IMR-90 (cell line): ENCODE measurements at regions not wholly inside any gene's neighbourhood (a gene's known extent, or its start where the extent isn't known, plus 50 kb on each side); places are given as distances from the start of the nearest gene placed in this dataset.
"Not testable (repeated sequence)": the region's sequence is repeated elsewhere in the genome, so short reads cannot be mapped to it uniquely, and the experiment has no call there.

Source experiments
- ATAC-seq: fragments of 200-7000 bp; cut with Tn5 transposase; 2 replicates; pipeline ENCODE4 v1.9.1; 2020; ENCODE audit warnings: low read depth, mild to moderate bottlenecking, moderate library complexity
- BruUV-seq: library from RNA; stranded (reverse); fragments of 400-500 nt; replicated peaks from 2 replicates; lab custom pipeline; 2021; lab: Mats Ljungman, UMichigan
- CTCF ChIA-PET: fragments of 300-600 bp; formaldehyde crosslinking; extraction: SDS; loops from one replicate; lab custom pipeline; 2021; ENCODE audit warnings: antibody characterized with exemption; lab: Yijun Ruan, JAX
- POLR2A ChIA-PET: fragments of 300-600 bp; sonication (Branson Sonifier 250); formaldehyde crosslinking; loops from one replicate; lab custom pipeline; 2022; ENCODE audit warnings: antibody characterized with exemption; ENCODE audit not compliant: unreplicated experiment; lab: Charles Lee
- DNase-seq: peaks from one replicate; pipeline ENCODE4 v3.0.0; 2013
- H2AFZ ChIP-seq: replicated peaks from 2 replicates; pipeline ENCODE3; 2013; ENCODE audit warnings: low read length, mild to moderate bottlenecking; ENCODE audit not compliant: poor library complexity
- H2AK5ac ChIP-seq: 2 replicates; pipeline ENCODE4 v1.6.1; 2013; ENCODE audit warnings: low read depth, low read length, inconsistent platforms
- H2AK9ac ChIP-seq: replicated peaks from 2 replicates; pipeline ENCODE3; 2013; ENCODE audit warnings: mild to moderate bottlenecking, low read depth, low read length, moderate library complexity; ENCODE audit not compliant: poor library complexity
- H2BK120ac ChIP-seq: 2 replicates; pipeline ENCODE4 v1.6.1; 2013; ENCODE audit warnings: low read depth, low read length, inconsistent platforms
- H2BK15ac ChIP-seq: 3 replicates; pipeline ENCODE4 v1.6.1; 2013; ENCODE audit warnings: low read depth, low read length, inconsistent platforms
- H2BK20ac ChIP-seq: 2 replicates; pipeline ENCODE4 v1.6.1; 2013; ENCODE audit warnings: low read depth, mild to moderate bottlenecking, inconsistent platforms, low read length, moderate library complexity
- H2BK5ac ChIP-seq: 2 replicates; pipeline ENCODE4 v1.6.1; 2013; ENCODE audit warnings: mild to moderate bottlenecking, low read depth, low read length, inconsistent platforms; ENCODE audit not compliant: poor library complexity, severe bottlenecking
- H3K14ac ChIP-seq: replicated peaks from 2 replicates; pipeline ENCODE4 v1.6.1; 2013; ENCODE audit warnings: low read depth, low read length, inconsistent platforms
- H3K18ac ChIP-seq: 2 replicates; pipeline ENCODE4 v1.6.1; 2013; ENCODE audit warnings: low read depth, low read length, control low read depth
- H3K23ac ChIP-seq: 2 replicates; pipeline ENCODE4 v1.6.1; 2013; ENCODE audit warnings: low read depth, low read length, inconsistent platforms
- H3K27ac ChIP-seq: 2 replicates; pipeline ENCODE4 v1.5.1; 2013; ENCODE audit warnings: mild to moderate bottlenecking, control low read depth, low read length; ENCODE audit not compliant: insufficient read depth
- H3K27me3 ChIP-seq: 2 replicates; pipeline ENCODE4 v1.6.1; 2013; ENCODE audit warnings: low read length; ENCODE audit not compliant: control insufficient read depth, insufficient read depth
- H3K36me3 ChIP-seq: 2 replicates; pipeline ENCODE4 v1.6.1; 2013; ENCODE audit warnings: low read length, mixed read lengths; ENCODE audit not compliant: control insufficient read depth, insufficient read depth
- H3K4ac ChIP-seq: 2 replicates; pipeline ENCODE4 v1.6.1; 2013; ENCODE audit warnings: low read depth, low read length, inconsistent platforms
- H3K4me1 ChIP-seq: 2 replicates; pipeline ENCODE4 v1.6.1; 2013; ENCODE audit warnings: low read length, mixed read lengths; ENCODE audit not compliant: control insufficient read depth, insufficient read depth
- H3K4me2 ChIP-seq: 2 replicates; pipeline ENCODE4 v1.6.1; 2013; ENCODE audit warnings: low read depth, mild to moderate bottlenecking, control low read depth, low read length, moderate library complexity
- H3K4me3 ChIP-seq: 2 replicates; pipeline ENCODE4 v1.5.1; 2013; ENCODE audit warnings: low read depth, mild to moderate bottlenecking, control low read depth, low read length, moderate library complexity; ENCODE audit not compliant: insufficient read depth
- H3K56ac ChIP-seq: 2 replicates; pipeline ENCODE4 v1.6.1; 2013; ENCODE audit warnings: low read length, inconsistent platforms; ENCODE audit not compliant: insufficient read depth; ENCODE audit errors: extremely low read depth
- H3K79me1 ChIP-seq, 2 experiments: 2 replicates each; pipeline ENCODE4 v1.6.1; 2013; ENCODE audit warnings: low read length in 2 of 2, inconsistent platforms in 1 of 2, low read depth in 1 of 2
- H3K9ac ChIP-seq: 2 replicates; pipeline ENCODE4 v1.6.1; 2013; ENCODE audit warnings: low read depth, low read length, control low read depth
- H3K9me1 ChIP-seq: 2 replicates; pipeline ENCODE4 v1.6.1; 2013; ENCODE audit warnings: low read length, inconsistent platforms; ENCODE audit not compliant: insufficient read depth
- H3K9me3 ChIP-seq: 2 replicates; pipeline ENCODE4 v1.6.1; 2013; ENCODE audit warnings: low read length; ENCODE audit not compliant: control insufficient read depth, insufficient read depth
- H4K20me1 ChIP-seq: 2 replicates; pipeline ENCODE4 v1.6.1; 2013; ENCODE audit warnings: low read length, inconsistent platforms; ENCODE audit not compliant: insufficient read depth
- H4K5ac ChIP-seq: 2 replicates; pipeline ENCODE4 v1.6.1; 2013; ENCODE audit warnings: mild to moderate bottlenecking, low read depth, low read length, control low read depth
- H4K8ac ChIP-seq, 2 experiments: 2 replicates each; pipeline ENCODE4 v1.6.1; 2013; ENCODE audit warnings: low read depth in 2 of 2, low read length in 2 of 2, control low read depth in 1 of 2, inconsistent platforms in 1 of 2
- H4K91ac ChIP-seq: 2 replicates; pipeline ENCODE4 v1.6.1; 2013; ENCODE audit warnings: low read depth, low read length, inconsistent platforms; ENCODE audit not compliant: insufficient read depth
- WGBS, 2 experiments: methylation state at CpG; one replicate each; pipeline versions ENCODE4 v1.1.5 to v1.1.7; 2013; ENCODE audit warnings: missing lambda C conversion rate in 2 of 2; ENCODE audit not compliant: insufficient read length in 1 of 2; ENCODE audit errors: extremely low coverage in 2 of 2; 5-methylcytosine and 5-hydroxymethylcytosine counted together
- dilution Hi-C: fragments of 300-500 bp; cut with HindIII; formaldehyde crosslinking; loops from one replicate; pipeline ENCODE4 v1.14.3; 2018; ENCODE audit warnings: low sequenced_read_pairs; ENCODE audit not compliant: unreplicated experiment
- in situ Hi-C: fragments of 300-500 bp; cut with MboI; formaldehyde crosslinking; loops from 3 replicates; pipeline ENCODE4 v1.14.3; 2019; ENCODE audit warnings: low sequenced_read_pairs, inconsistent platforms, mixed read lengths
- intact Hi-C: fragments of 100-400 bp; cut with micrococcal nuclease; formaldehyde crosslinking; loops from 2 replicates; pipeline ENCODE4 v1.10.0; 2022

- H3K79me1 ChIP-seq, ATAC-seq, H4K5ac ChIP-seq, H3K18ac ChIP-seq, H3K4me3 ChIP-seq, in situ Hi-C loops, H4K20me1 ChIP-seq, H3K4ac ChIP-seq, H3K27ac ChIP-seq, H2BK5ac ChIP-seq, H3K36me3 ChIP-seq, H3K14ac ChIP-seq, H2AK9ac ChIP-seq, H3K23ac ChIP-seq, H4K8ac ChIP-seq, dilution Hi-C loops, H3K4me2 ChIP-seq, H3K9ac ChIP-seq, intact Hi-C loops, H2BK15ac ChIP-seq, DNase-seq, H2BK120ac ChIP-seq, H4K91ac ChIP-seq, H3K4me1 ChIP-seq, H3K9me1 ChIP-seq, H2BK20ac ChIP-seq, CTCF ChIA-PET, H2AK5ac ChIP-seq, H3K56ac ChIP-seq, POLR2A ChIA-PET, BruUV-seq, H3K27me3 ChIP-seq, H2AFZ ChIP-seq: not testable (repeated sequence)
- peaks cover 35% of the 10 kb centered on the region for H3K9me3 ChIP-seq
- WGBS, 2 experiments, result 83% methylated on average over 1 of the region's 20 CpGs; no CpG with 5 or more reads in 1 of the 2 experiments
Observed at GRCh38 chr15:22256389-22257046, 176.2 kb downstream of the OR4M2 start.
